KOPT-K1 (cell line): ENCODE measurements at regions not wholly inside any gene's neighbourhood (a gene's known extent, or its start where the extent isn't known, plus 50 kb on each side); places are given as distances from the start of the nearest gene placed in this dataset.

Experiments
- H3K27ac ChIP-seq: fragments of 200-600 bp; sonication (generic); 2 replicates; pipeline ENCODE4 v1.5.1; 2016; ENCODE audit warnings: antibody characterized with exemption, mild to moderate bottlenecking, low read depth, low read length; ENCODE audit not compliant: poor library complexity, severe bottlenecking
- H3K36me3 ChIP-seq: fragments of 200-600 bp; sonication (generic); 2 replicates; pipeline ENCODE4 v1.5.1; 2017; ENCODE audit warnings: antibody characterized with exemption, mild to moderate bottlenecking, low read length, moderate library complexity; ENCODE audit not compliant: insufficient read depth
- H3K9me3 ChIP-seq: fragments of 200-600 bp; sonication (generic); 2 replicates; pipeline ENCODE4 v1.5.1; 2017; ENCODE audit warnings: antibody characterized with exemption, low read length, mild to moderate bottlenecking; ENCODE audit not compliant: insufficient read depth, poor library complexity, severe bottlenecking

DNA sequence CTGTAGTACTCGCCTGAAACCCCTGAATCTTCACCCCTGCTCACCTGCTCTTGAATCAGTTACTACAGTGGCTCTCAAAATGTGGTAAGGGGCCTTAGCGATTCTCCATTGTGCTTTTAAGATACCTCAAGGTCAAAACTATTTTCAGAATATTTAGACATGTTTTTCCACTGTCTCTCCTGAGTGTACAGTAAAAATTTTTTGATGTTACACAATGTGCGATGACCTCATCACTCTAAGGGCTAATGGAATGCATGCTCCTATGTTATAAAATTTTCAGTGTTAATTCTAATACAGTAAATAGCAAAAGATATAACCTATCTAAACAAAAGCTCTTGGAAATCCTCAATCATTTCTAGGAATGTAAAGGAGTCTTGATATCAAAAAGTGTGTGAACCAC lies 336.9 kb upstream of the PKDCC start:
- Histone ChIP-seq H3K9me3 (no peaks in the 10 kb centered on the region), H3K27ac (no peak overlapping the region), H3K36me3 (no peaks in the 10 kb centered on the region)

DNA sequence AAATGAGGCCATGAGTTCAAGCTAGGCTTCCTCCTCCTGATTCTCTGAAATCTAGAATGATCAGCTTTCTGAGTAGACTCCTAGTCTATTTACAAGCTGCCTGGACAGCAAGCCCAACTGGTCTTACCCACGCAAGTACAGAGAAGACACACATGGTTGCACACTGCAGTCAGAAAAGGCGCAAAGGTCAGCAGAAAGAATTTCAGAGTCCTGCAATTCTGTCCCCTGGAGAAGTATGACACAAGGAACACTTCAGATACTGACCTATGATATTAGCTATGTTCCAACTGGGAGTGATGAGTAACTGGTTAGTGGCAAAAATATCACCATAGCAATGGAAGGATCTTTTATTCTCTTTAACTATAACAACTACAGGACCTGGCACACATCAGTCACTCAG lies 336.1 kb upstream of the PKDCC start:
- H3K9me3 ChIP-seq = no peaks in the 10 kb centered on the region
- no peaks in the 10 kb centered on the region for H3K36me3 ChIP-seq
- H3K27ac ChIP-seq = no peak overlapping the region

DNA sequence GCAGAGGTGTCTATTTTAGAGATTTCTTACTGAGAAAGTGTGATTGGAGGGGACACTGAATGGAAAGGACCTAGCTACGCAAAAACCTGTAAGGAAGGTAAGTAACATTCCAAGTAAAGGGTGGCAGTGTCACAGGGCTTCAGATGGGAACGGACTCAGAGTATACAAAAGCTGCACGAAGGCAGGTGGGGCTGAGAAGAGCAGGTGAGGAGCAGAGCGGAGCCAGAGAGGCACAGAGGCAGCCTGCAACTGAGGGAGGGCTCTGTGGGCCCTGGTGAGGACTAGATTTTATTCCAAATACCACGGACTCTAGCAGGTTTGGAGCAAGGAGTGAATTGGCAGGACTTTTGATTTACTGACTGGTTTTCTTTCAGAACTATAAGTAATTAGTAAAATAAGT lies 331.3 kb upstream of the PKDCC start:
- Histone ChIP-seq H3K27ac (no peak overlapping the region), H3K36me3 (no peaks in the 10 kb centered on the region), H3K9me3 (no peaks in the 10 kb centered on the region)

DNA sequence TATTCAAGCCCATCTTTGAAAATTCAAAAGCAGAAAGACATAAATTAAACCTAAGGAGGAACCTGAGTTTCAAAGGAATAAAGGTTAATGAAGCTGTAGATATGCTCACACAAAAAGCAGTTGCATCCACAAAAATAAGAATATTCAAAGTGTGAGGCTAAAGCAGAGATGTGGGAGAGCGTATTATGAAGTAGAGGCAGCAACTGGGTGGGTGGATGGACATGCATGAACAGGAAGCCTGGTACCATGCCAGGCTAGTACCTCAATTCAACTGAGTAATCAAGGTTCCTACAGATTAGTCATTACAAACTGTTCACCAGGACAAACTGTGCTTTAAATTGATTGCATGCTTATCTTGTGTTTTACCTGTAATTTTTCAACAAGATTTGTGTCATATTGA lies 330.0 kb upstream of the PKDCC start:
- Histone ChIP-seq H3K27ac (no peak overlapping the region), H3K36me3 (no peaks in the 10 kb centered on the region), H3K9me3 (no peaks in the 10 kb centered on the region)

DNA sequence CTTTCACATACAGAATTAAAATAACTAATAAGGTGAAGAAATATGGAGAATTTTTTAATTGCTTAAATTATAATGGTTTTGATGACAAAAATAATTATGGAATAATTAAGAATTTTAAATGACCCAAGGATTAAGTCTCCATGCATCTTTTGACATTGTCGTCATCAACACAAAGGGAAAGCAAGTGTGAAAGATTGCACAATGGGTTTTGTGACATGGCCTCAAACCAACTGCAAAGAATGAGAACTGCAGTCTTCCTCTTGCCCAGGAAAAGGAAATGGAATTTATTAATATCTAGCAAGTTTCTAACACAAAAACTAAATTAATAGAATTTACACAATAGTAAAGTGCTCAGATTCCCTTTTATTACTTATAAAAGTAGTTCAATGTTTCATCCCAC lies 329.1 kb upstream of the PKDCC start:
- Histone ChIP-seq H3K9me3 (no peaks in the 10 kb centered on the region), H3K27ac (no peak overlapping the region), H3K36me3 (no peaks in the 10 kb centered on the region)

DNA sequence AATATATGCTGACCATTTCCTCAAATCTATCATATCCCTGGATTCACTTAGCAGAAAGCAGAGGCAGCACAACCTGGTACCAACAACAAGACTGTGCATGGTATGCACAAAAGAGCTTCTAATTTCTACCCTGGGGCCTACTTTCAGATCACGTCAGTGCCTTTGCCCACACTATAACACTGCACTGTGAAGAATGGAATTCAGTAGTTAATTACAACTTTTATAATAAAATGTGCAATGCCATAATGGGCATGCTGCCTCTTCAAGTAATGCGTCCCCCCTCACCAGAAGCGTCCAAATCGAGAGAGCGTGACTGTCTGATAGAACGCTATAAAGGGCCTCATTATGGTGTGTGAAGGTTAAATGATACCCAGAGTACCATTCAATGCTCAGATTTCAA lies 328.1 kb upstream of the PKDCC start:
- Histone ChIP-seq H3K36me3 (no peaks in the 10 kb centered on the region), H3K27ac (no peak overlapping the region), H3K9me3 (no peaks in the 10 kb centered on the region)

DNA sequence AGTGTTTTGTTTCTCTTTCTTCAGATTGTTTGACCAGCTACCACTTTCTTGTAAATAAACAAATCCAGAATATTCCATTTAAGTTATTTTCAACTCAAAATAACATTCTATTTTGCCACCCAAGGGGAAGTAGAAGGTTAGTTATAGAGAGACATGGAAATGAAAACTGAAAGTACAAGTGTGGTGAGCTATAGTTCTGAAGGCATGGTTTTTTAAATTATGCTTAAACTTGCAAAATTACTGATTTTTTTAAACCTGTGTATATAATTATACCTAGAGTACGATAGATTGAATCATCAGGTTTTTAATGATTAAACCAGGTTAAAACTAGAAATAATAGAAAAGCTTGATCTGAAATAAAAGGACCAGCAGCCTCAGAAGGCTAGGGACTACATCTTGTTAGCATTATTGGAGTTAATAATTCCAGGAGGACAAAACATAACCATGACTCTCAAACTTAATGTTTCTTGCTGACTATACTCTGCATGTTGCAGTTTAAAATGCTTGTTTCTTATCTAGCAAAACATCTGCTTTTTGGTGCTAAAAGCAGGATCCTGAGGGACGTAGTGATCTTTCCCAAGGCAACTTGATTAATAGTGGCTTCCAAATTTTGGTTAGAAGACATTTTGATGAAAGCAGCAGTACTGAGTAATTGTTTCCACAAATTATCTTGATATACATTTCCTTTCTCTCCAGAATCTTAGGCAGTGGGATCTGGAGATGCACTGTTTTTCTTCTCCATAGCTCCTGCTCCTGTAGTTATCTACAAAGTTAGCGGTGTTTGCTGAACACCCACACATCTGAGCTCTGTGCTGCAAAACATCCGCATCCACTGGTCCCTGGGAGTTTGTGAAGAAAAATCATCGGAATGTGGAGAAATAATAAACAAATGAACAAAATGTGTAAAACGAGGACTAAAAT lies 327.2 kb upstream of the PKDCC start:
- peak overlapping the region; percentile 15 for H3K27ac ChIP-seq
- no peaks in the 10 kb centered on the region for H3K9me3 ChIP-seq
- H3K36me3 ChIP-seq = no peaks in the 10 kb centered on the region

DNA sequence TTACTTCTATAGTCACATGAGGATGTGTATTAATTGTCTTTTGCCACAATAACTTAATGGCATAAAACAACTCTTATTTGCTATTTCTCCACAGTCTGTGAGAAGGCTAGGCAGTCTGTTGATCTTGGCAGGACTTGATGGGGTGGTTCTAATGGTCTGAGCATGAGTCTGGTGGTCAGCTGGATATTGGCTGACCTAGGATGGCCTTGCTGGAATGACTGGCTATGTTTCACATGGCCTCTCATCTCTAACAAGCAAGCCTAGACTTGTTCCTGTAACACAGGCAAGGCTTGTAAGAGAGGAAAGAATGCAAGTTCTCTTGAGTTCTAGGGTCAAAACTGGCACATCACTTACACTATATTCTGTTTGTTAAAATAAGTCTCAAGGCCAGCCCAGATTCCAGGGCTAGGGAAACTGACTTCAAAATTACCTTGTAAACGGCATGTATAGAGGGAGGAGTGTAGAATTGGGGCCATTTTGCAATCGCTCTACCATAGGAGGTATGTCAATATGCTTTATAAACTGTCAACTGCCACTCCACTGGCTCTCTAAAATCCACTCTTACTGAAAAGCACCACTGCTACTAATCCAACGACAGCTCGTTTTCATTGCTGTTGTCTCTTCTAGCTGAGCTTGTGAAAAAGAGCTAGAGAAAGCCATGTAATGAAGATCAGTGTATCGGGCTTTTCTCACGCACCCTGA lies 325.0 kb upstream of the PKDCC start:
- no peaks in the 10 kb centered on the region for H3K36me3 ChIP-seq

DNA sequence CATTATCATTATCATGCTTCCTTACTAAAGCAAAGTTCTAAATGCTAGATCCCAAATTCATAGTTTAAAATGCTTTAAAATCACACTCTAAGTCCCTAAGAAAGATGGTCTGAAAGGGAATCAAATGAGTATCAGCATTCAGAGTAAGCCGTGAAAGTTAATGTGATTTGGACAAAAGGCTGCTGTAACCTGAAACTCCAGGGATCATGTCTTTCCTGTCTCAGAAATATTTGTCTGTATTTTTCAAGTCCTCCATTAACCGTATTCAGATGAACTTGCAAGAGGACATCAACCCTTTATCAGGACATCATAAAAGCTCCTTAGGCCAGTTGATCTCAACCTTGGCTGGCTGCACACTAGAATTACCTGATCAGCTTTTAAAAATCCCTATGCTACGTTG lies 324.3 kb upstream of the PKDCC start:
- no peaks in the 10 kb centered on the region for H3K9me3 ChIP-seq
- H3K36me3 ChIP-seq = no peaks in the 10 kb centered on the region
- no peak overlapping the region for H3K27ac ChIP-seq

More for the DNA sequence above, 325.0 kb upstream of the PKDCC start:
- Histone ChIP-seq H3K27ac (no peak overlapping the region), H3K9me3 (no peaks in the 10 kb centered on the region)

DNA sequence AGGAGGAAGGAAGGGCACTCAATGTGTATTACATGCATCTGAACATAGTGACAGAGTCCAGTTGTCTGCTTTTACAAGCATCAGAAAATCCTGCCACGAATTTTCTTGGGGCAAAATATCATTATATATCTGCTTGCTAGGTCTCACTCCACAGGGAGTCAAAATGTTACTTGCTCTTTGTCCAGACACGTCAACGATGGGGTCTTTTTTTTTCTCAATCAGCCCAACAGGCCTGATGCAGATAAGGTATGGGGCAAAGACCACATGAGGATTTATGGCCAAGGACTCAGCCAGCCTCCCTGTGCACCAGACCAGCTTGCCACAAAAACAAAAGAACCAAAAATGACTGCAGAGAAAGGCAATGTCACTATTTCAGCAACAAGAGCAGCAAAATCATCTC lies 323.4 kb upstream of the PKDCC start:
- H3K27ac ChIP-seq = no peak overlapping the region
- no peaks in the 10 kb centered on the region for H3K36me3 ChIP-seq
- H3K9me3 ChIP-seq = no peaks in the 10 kb centered on the region

DNA sequence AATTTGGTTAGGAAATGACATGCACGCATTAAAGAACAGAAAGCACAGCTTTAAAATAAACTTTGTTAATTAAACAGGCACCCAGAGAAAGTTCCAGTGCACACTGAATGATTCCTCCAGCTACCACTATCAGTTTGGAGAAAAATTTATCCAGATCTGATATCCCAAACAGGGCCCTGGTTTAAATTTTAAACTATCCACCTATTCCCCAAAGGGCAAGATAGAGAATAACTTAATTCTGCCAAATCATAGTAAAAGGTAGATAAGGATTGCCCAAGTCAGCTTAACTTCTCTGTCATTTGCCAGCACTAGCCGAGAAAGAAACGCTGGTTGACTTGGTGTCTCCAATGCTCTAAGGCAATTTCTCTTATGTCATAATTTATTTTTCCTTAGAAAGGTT lies 321.9 kb upstream of the PKDCC start:
- no peak overlapping the region for H3K27ac ChIP-seq

DNA sequence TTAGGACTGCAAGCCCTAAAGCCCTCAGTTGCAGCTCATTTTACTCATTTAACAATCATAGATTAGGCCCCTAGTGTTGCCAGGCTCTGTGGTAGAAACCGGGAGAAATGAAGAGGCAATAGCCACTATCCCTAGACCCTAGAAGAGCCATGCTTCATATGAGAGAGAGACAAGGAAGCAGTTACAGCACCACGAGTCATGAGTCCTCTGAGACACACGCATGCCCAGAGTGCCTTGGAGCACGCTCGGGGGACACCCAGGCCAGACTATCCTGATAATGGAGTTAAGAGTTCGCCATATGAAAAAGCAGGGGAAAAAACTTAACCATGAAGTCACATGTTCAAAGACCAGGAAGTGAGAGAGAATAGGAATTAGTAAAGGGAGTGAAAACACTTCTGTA lies 321.5 kb upstream of the PKDCC start:
- no peak overlapping the region for H3K27ac ChIP-seq
- no peaks in the 10 kb centered on the region for H3K36me3 ChIP-seq
- H3K9me3 ChIP-seq = no peaks in the 10 kb centered on the region

More for the DNA sequence above, 321.9 kb upstream of the PKDCC start:
- Histone ChIP-seq H3K9me3 (no peaks in the 10 kb centered on the region), H3K36me3 (no peaks in the 10 kb centered on the region)

DNA sequence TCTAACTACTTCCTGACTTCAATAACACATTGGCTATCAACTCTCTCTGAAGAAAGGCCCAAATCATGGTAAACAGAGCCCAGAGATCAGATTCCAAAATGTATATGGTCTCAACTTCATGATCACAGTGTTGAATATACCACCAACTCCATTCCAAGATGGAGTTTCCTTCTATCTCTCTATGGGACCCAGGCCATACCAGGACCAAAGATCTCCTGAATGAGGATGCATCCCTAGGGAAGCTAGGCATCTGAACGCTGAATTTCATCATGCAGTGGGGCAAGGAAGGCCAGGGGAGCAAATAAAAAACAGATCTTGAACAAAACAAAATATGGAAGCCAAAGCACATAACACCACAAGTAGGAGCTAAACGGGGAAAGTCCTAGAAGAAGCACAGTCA lies 320.7 kb upstream of the PKDCC start:
- Histone ChIP-seq H3K27ac (no peak overlapping the region), H3K36me3 (no peaks in the 10 kb centered on the region)

DNA sequence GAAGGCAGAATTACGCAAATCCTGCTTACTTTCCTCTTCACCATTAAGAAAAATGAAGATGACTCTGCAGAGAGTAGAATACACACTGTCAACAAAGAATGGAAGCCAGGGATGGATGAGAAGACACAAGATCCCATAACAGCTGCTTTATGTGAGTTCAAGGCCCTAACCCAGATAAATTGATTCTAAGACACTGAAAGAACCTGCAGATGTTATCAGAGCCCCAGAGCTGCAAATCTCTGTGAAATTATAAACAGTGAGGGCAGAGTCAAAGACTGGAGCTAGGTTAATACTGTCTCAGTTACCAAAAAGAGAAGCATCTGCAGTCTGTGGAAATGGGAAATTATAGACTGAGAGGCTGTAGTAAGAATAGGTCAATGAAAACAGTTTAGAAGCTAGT lies 320.1 kb upstream of the PKDCC start:
- Histone ChIP-seq H3K27ac (no peak overlapping the region), H3K36me3 (no peaks in the 10 kb centered on the region), H3K9me3 (no peaks in the 10 kb centered on the region)

More for the DNA sequence above, 320.7 kb upstream of the PKDCC start:
- no peaks in the 10 kb centered on the region for H3K9me3 ChIP-seq

DNA sequence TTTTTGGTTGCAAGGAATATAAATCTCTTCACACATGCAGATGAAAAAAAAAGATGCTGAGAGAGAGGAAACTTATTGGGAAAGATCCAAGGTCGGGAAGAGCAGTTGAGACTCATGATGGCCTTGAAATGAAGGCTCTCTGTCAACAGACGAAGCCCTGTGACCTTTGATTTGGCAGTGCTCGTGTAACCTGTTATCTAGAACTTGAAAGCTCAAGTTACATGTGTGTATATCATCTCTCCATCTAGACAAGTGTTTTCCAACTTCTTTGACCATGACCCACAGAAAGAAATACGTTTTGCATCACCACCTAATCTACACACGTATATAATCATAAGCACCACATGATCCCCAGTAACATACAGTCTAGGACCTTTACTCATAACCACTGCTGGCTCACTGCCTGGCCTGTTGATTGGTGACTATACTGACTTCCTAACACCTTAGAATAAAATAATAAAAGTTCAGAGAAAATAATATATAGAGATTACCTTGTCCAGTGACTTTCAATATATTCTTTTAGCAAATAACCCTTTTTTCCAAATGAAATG lies 319.0 kb upstream of the PKDCC start:
- H3K27ac ChIP-seq = no peak overlapping the region
- H3K9me3 ChIP-seq = no peaks in the 10 kb centered on the region
- H3K36me3 ChIP-seq = no peaks in the 10 kb centered on the region
